GM23338 (cell line): ENCODE measurements at regions not wholly inside any gene's neighbourhood (a gene's known extent, or its start where the extent isn't known, plus 50 kb on each side); places are given as distances from the start of the nearest gene placed in this dataset.

Experiments
- CREB1 ChIP-seq: fragments of 250-450 bp; sonication (Bioruptor Pico); IDR thresholded peaks from 2 replicates; pipeline ENCODE4 v1.5.0; 2020; ENCODE audit warnings: low read depth, mild to moderate bottlenecking, moderate library complexity
- ETS1 ChIP-seq: IDR thresholded peaks from 2 replicates; pipeline ENCODE4 v1.6.1; 2016; ENCODE audit warnings: antibody characterized with exemption
- EZH2 ChIP-seq: fragments of 200-600 bp; sonication (generic); IDR thresholded peaks from one replicate; pipeline ENCODE4 v1.8.0; 2017; ENCODE audit warnings: antibody characterized with exemption, mild to moderate bottlenecking, low read depth; ENCODE audit not compliant: unreplicated experiment
- EZH2phosphoT487 ChIP-seq: fragments of 200-600 bp; sonication (generic); IDR thresholded peaks from one replicate; pipeline ENCODE4 v1.8.1; 2018; ENCODE audit warnings: antibody characterized with exemption; ENCODE audit not compliant: unreplicated experiment
- POLR2AphosphoS5 ChIP-seq: IDR thresholded peaks from 2 replicates; pipeline ENCODE4 v1.6.1; 2016; ENCODE audit warnings: antibody characterized with exemption, low read depth
- REST ChIP-seq: IDR thresholded peaks from one replicate; pipeline ENCODE4 v1.6.1; 2018; ENCODE audit warnings: antibody characterized with exemption; ENCODE audit not compliant: unreplicated experiment
- STAT1 ChIP-seq: IDR thresholded peaks from one replicate; pipeline ENCODE4 v1.6.1; 2016; ENCODE audit warnings: antibody characterized with exemption; ENCODE audit not compliant: unreplicated experiment
- ZNF114 ChIP-seq: fragments of 250-450 bp; sonication (Bioruptor Pico); IDR thresholded peaks from 2 replicates; pipeline ENCODE4 v1.5.0; 2020; ENCODE audit warnings: mild to moderate bottlenecking, moderate library complexity
- ZNF331 ChIP-seq: fragments of 250-450 bp; sonication (Bioruptor Pico); IDR thresholded peaks from 2 replicates; pipeline ENCODE4 v1.5.0; 2020; ENCODE audit warnings: low read depth, mild to moderate bottlenecking, moderate library complexity
- TF ChIP-seq, protein P1 (sequence below), 2 experiments: fragments of 200-600 bp in 1 of 2; sonication (generic) in 1 of 2; conservative IDR thresholded peaks; 2 replicates each; pipeline versions ENCODE4 v1.5.1 to v1.6.1; 2016 to 2017; ENCODE audit warnings: antibody characterized with exemption in 2 of 2, low read depth in 2 of 2, mild to moderate bottlenecking in 2 of 2, moderate library complexity in 1 of 2

- TF ChIP-seq EZH2phosphoT487, result no peak
- TF ChIP-seq, protein P1, sequence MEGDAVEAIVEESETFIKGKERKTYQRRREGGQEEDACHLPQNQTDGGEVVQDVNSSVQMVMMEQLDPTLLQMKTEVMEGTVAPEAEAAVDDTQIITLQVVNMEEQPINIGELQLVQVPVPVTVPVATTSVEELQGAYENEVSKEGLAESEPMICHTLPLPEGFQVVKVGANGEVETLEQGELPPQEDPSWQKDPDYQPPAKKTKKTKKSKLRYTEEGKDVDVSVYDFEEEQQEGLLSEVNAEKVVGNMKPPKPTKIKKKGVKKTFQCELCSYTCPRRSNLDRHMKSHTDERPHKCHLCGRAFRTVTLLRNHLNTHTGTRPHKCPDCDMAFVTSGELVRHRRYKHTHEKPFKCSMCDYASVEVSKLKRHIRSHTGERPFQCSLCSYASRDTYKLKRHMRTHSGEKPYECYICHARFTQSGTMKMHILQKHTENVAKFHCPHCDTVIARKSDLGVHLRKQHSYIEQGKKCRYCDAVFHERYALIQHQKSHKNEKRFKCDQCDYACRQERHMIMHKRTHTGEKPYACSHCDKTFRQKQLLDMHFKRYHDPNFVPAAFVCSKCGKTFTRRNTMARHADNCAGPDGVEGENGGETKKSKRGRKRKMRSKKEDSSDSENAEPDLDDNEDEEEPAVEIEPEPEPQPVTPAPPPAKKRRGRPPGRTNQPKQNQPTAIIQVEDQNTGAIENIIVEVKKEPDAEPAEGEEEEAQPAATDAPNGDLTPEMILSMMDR (conservative IDR thresholded peaks at IDR 0.05; ENCODE audit: low read depth in 2 of 2), result no peak
- no peak for TF ChIP-seq POLR2AphosphoS5
- no peak for TF ChIP-seq STAT1
- no peak for TF ChIP-seq EZH2
- TF ChIP-seq REST, result no peak
- no peak for TF ChIP-seq CREB1 (CRISPR knock-in tag)
- TF ChIP-seq ZNF331 (CRISPR knock-in tag), result no peak
- no peak for TF ChIP-seq ZNF114 (CRISPR knock-in tag)
- no peak for TF ChIP-seq ETS1
Measured at GRCh38 chr16:85562093-85562786, 50.9 kb upstream of the GSE1 start.
